CD8-positive, alpha-beta memory T cell (primary cell): ENCODE measurements at regions not wholly inside any gene's neighbourhood (a gene's known extent, or its start where the extent isn't known, plus 50 kb on each side); places are given as distances from the start of the nearest gene placed in this dataset.

ENCODE experiments used
- CTCF ChIA-PET: fragments of 350-600 bp; sonication (Branson Sonifier 250); formaldehyde crosslinking; loops from one replicate; lab custom pipeline; 2021; ENCODE audit warnings: antibody characterized with exemption; lab: Charles Lee
- POLR2A ChIA-PET: fragments of 350-600 bp; sonication (Branson Sonifier 250); formaldehyde crosslinking; loops from one replicate; lab custom pipeline; 2021; ENCODE audit warnings: antibody characterized with exemption; lab: Charles Lee
- DNase-seq, 5 donors: peaks; one replicate each; pipeline versions ENCODE4 v3.0.0 to v3.0.0-alpha.2; 2020 to 2022; ENCODE audit warnings: mixed read lengths in 1 of 5
- H3K27ac ChIP-seq: one replicate; pipeline ENCODE4 v1.7.0; 2013; ENCODE audit warnings: low read depth, mild to moderate bottlenecking, low read length, moderate library complexity
- H3K27me3 ChIP-seq: 2 replicates; pipeline ENCODE4 v1.7.0; 2013; ENCODE audit warnings: low read length, mild to moderate bottlenecking; ENCODE audit not compliant: insufficient read depth, poor library complexity, severe bottlenecking
- H3K36me3 ChIP-seq: 2 replicates; pipeline ENCODE4 v1.7.0; 2013; ENCODE audit warnings: mild to moderate bottlenecking, low read length, moderate library complexity; ENCODE audit not compliant: insufficient read depth
- H3K4me1 ChIP-seq: 2 replicates; pipeline ENCODE4 v1.7.0; 2013; ENCODE audit warnings: mild to moderate bottlenecking, low read length, moderate library complexity; ENCODE audit not compliant: insufficient read depth
- H3K4me3 ChIP-seq: 2 replicates; pipeline ENCODE4 v1.7.0; 2013; ENCODE audit warnings: mild to moderate bottlenecking, low read length
- H3K9me3 ChIP-seq: 2 replicates; pipeline ENCODE4 v1.7.0; 2013; ENCODE audit warnings: mild to moderate bottlenecking, low read length
- H3K27ac Mint-ChIP-seq, 8 donors: one replicate each; pipeline ENCODE4 v1.8.0; 2020 to 2021; ENCODE audit warnings: mixed read lengths in 8 of 8, mild to moderate bottlenecking in 6 of 8, inconsistent platforms in 3 of 8, moderate library complexity in 3 of 8
- H3K27me3 Mint-ChIP-seq, 2 donors: one replicate each; pipeline ENCODE4 v1.8.0; 2020 to 2021; ENCODE audit warnings: mixed read lengths in 2 of 2, mild to moderate bottlenecking in 1 of 2, moderate library complexity in 1 of 2
- H3K36me3 Mint-ChIP-seq, 3 donors: one replicate each; pipeline ENCODE4 v1.8.0; 2020 to 2021; ENCODE audit warnings: mixed read lengths in 3 of 3, inconsistent platforms in 1 of 3, mild to moderate bottlenecking in 1 of 3
- H3K4me1 Mint-ChIP-seq, 3 donors: one replicate each; pipeline ENCODE4 v1.8.0; 2020 to 2021; ENCODE audit warnings: mixed read lengths in 3 of 3, inconsistent platforms in 1 of 3, mild to moderate bottlenecking in 1 of 3
- H3K4me3 Mint-ChIP-seq, 7 donors: one replicate each; pipeline ENCODE4 v1.8.0; 2020 to 2021; ENCODE audit warnings: mixed read lengths in 7 of 7, mild to moderate bottlenecking in 6 of 7, moderate library complexity in 4 of 7, inconsistent platforms in 2 of 7
- H3K9me3 Mint-ChIP-seq, 5 donors: one replicate each; pipeline ENCODE4 v1.8.0; 2020 to 2022; ENCODE audit warnings: mixed read lengths in 5 of 5, mild to moderate bottlenecking in 3 of 5, moderate library complexity in 2 of 5, inconsistent platforms in 1 of 5

DNA sequence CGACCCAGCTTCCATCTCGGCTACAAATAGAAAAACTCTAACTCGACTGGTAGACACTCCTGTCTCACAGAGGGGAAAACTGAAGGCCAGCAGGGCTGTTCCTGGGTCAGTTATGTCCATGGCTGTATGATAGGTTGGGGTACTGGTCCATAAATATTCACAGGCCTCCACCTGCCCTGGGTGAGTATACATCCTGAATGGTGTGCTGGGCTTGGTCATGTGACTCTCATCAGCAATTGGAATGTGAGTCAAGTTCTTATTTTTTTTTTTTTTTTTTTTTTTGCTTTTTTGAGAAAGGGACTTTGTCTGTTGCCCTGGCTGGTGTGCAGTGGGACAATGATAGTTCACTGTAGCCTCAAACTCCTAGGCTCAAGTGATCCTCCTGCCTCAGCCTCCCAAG is 58.3 kb upstream of the NEK6 start:
- no peak overlapping the region for H3K4me3 ChIP-seq
- peaks cover 14% of the 10 kb centered on the region for H3K4me1 ChIP-seq
- Mint-ChIP-seq H3K27ac (no peak overlapping the region), H3K27me3 (no peaks in the 10 kb centered on the region), H3K4me3 (no peak overlapping the region), H3K36me3 (peaks cover 0 to 17% (median 2%) of the 10 kb centered on the region in 3 donors), H3K4me1 (peaks cover 27 to 33% (median 31%) of the 10 kb centered on the region in 3 donors), H3K9me3 (peaks cover 1 to 10% (median 5%) of the 10 kb centered on the region in 5 donors)
- DNase-seq, result no peak
- no peaks in the 10 kb centered on the region for H3K9me3 ChIP-seq
- POLR2A ChIA-PET, result no interaction called here
- no peak overlapping the region for H3K27ac ChIP-seq
- CTCF ChIA-PET, result interaction anchor here (1.7 kb wide), 1 partner anchor 11 kb away, joined by 6 read pairs; no protein-coding TSS in a partner anchor
- H3K27me3 ChIP-seq, result no peaks in the 10 kb centered on the region
- no peaks in the 10 kb centered on the region for H3K36me3 ChIP-seq

DNA sequence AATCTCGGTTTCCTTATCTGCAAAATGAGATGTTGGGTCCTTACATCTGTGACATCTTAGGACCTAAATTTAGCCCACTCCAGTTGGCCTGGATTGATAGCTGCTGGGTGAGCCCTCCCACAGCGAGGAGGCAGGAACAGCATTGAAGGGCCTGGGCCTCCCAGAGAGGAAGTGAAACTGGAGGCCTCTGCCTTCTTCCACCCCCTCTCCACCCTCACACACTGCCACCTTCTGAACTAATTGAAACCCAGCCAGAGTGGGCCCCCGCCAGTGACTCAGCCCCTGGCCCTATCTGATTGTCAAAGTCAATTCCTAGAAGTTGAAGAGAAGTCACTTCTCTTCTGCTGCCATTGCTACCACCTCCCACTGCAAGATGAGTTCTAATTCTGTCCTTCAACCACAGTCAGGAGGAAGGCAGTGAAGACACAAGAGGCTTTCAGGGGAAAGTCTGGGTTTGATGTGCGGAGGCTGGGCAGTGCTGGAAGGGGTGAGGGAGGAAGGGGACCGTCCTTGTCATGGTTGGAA is 55.2 kb upstream of the NEK6 start:
- Mint-ChIP-seq H3K36me3 (no peaks in the 10 kb centered on the region), H3K27me3 (no peaks in the 10 kb centered on the region), H3K27ac (peak overlapping the region; percentile 36 to 95 (median 94)), H3K4me3 (peak overlapping the region; percentile 46 to 81 (median 73)), H3K9me3 (peaks cover 0 to 3% (median 0%) of the 10 kb centered on the region in 5 donors), H3K4me1 (peaks cover 47 to 50% (median 48%) of the 10 kb centered on the region in 3 donors)
- H3K27ac ChIP-seq, result peak overlapping the region; percentile 36
- POLR2A ChIA-PET, result no interaction called here
- H3K9me3 ChIP-seq, result no peaks in the 10 kb centered on the region
- no peaks in the 10 kb centered on the region for H3K27me3 ChIP-seq
- H3K4me1 ChIP-seq, result peaks cover 14% of the 10 kb centered on the region
- no peaks in the 10 kb centered on the region for H3K36me3 ChIP-seq
- CTCF ChIA-PET, result no interaction called here
- no peak overlapping the region for H3K4me3 ChIP-seq
- peak in 2 of 5 donors; percentile 33 to 67 for DNase-seq

DNA sequence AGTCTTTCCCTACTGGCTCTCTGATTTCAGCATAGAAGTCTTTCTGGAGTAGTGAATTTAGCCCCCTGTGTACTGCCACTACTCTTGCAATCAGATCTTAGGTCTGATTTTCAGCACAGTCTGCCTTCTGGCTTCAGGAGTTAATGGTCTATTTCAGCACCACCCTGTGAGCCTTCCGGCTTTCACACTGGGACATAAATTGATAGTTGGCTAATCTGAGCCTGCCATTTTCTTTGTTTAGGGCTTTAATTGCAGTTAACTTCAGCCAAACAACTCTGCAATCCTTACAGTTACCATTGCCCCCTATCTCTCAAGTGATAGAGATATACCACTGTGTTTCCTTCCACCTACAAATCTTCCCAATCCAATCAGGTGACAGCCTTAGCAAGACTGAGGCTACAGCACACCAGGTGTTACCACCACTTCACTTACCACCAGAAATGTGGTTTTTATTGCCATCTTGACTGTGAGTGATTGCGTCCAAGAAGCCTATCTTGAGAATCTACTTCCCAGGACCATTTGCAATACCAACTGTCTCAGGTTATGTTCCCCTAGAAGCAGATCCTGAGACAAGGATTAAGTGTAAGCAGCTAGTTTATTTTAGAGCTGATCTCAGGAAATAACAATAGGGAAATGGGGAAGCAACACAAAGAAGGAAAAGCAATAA is 51.9 kb upstream of the NEK6 start:
- Histone ChIP-seq H3K4me1 (peaks cover 27% of the 10 kb centered on the region), H3K36me3 (no peaks in the 10 kb centered on the region), H3K27ac (no peak overlapping the region), H3K4me3 (no peak overlapping the region), H3K9me3 (no peaks in the 10 kb centered on the region), H3K27me3 (no peaks in the 10 kb centered on the region)
- no peak for DNase-seq
- Mint-ChIP-seq H3K27me3 (no peaks in the 10 kb centered on the region), H3K4me3 (peak overlapping the region in 2 of 7 donors; percentile 24 to 80), H3K4me1 (peaks cover 62 to 71% (median 69%) of the 10 kb centered on the region in 3 donors), H3K9me3 (no peaks in the 10 kb centered on the region), H3K36me3 (no peaks in the 10 kb centered on the region), H3K27ac (peak overlapping the region in 3 of 8 donors; percentile 47 to 67 (median 66))
- ChIA-PET POLR2A (no interaction called here), CTCF (no interaction called here)

DNA sequence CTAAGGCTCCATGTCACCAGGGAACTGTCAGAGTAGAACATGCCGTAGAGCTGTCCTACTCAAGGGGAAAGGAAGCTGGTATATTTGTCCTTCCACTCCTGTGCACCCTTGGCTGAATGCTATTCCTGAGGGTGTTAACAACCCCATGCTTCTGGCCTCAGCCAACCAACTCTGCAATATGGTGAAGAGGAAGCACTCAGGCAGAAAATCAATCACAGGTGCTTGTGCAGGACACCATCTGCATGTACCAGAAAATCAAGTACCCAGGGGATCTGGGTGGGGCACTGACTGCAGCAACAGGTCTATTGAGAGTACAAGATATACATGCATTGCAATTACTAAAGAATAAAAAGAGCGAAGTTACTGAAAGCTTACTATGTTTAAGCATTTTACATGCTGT is 51.4 kb upstream of the NEK6 start:
- Mint-ChIP-seq H3K4me3 (peak overlapping the region in 2 of 7 donors; percentile 54 to 80), H3K27ac (peak overlapping the region in 2 of 8 donors; percentile 38 to 47), H3K36me3 (no peaks in the 10 kb centered on the region), H3K4me1 (peaks cover 62 to 75% (median 70%) of the 10 kb centered on the region in 3 donors), H3K9me3 (no peaks in the 10 kb centered on the region), H3K27me3 (no peaks in the 10 kb centered on the region)
- ChIA-PET POLR2A (no interaction called here), CTCF (no interaction called here)
- H3K9me3 ChIP-seq, result no peaks in the 10 kb centered on the region
- no peak overlapping the region for H3K27ac ChIP-seq
- peaks cover 27% of the 10 kb centered on the region for H3K4me1 ChIP-seq
- H3K36me3 ChIP-seq, result no peaks in the 10 kb centered on the region
- no peak for DNase-seq
- no peak overlapping the region for H3K4me3 ChIP-seq
- no peaks in the 10 kb centered on the region for H3K27me3 ChIP-seq
